HG03432 (cell line): ENCODE measurements at regions not wholly inside any gene's neighbourhood (a gene's known extent, or its start where the extent isn't known, plus 50 kb on each side); places are given as distances from the start of the nearest gene placed in this dataset.
A peak's percentile ranks its signal among the peaks of the same experiment; 100 is the strongest.

Experiments
- ATAC-seq: cut with Tn5 transposase; IDR thresholded peaks from one replicate; pipeline ENCODE4 v1.9.1; 2021; ENCODE audit warnings: mild to moderate bottlenecking, moderate library complexity; ENCODE audit not compliant: unreplicated experiment

DNA sequence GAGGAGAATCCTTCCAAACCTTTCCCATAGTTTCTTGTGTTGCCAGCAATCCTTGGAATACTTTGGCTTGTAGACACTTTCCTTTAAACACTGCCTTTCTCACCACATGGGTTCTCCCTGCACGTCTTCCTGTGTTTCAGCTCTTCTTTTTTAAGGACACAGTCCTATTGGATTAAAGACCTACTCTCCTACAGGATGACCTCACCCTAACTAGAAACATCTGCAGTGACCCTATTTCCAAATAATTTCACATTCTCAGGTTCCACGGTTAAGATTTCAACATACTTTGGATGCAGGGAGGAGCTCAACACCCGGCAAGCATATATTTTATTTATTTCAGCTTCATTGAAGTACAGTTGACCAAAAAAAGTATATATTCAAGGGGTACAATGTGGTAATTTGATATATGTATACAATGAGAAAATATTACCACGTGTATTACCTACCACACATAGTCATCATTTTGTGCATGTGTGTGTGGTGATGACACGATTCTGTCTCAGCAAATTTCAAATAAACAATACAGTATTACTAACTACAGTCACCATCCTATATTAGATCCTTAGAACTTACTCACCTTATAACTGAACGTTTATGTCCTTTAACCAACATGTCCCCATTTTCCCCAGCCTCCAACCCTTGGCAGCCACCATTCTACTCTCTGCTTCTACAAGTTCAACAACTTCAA lies 745.0 kb downstream of the CBLN2 start:
- ATAC-seq: no peak

DNA sequence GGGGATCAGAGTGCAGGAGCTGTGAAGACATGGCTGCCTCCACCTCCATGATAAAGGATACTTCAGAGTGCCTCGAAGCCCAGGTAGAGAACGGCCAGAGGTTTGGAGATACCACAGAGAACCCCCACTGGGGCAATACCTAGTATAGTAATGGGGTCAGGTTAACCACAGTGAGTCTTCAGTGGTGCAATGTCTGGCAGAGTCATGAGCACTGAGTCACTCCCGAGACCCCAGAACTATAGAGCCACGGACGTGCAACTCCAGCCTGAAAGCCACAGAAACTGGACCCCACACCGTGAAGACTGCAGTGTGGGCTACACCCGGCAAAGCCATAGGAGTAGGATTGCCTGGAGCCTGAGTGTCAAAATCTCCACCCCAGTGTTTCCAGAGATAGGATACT lies 746.6 kb downstream of the CBLN2 start:
- ATAC-seq: no peak

DNA sequence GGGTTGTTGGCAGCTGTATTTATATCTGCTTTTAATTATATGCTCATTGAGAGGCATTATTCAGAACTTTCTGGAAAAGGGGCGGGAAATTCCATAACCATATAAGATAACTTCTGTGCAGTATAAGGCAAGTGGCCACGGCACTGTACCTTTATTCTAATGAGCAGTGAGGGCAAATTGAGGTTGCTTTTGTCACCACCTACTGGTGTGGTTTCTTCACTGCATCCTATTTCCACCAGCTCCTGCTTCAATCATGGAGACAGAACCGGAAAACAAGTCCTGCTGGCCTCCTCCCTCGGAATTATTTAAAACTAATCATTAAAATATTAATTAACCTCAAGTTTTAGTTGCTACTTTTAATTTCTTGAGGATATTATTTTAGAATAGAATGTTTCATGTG lies 759.4 kb downstream of the CBLN2 start:
- no peak for ATAC-seq

DNA sequence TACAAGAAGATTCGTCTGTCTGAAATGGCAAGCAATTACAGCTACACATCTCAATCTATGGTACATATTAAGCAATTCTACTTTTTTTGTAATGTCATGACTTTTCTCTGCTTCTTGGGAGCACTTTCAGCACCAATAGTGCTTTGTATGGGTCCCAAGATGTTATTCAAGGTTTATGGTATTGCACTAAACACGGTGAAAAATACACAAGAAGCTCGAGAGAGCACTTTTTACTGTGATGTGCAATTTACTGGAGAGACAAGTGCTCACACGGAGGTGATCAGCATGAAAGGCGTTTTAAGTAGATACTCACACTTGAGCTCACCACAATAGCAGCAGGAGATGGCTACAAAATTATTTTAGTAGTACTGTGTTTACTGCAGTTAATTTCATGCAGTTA lies 783.6 kb downstream of the CBLN2 start:
- ATAC-seq: no peak

DNA sequence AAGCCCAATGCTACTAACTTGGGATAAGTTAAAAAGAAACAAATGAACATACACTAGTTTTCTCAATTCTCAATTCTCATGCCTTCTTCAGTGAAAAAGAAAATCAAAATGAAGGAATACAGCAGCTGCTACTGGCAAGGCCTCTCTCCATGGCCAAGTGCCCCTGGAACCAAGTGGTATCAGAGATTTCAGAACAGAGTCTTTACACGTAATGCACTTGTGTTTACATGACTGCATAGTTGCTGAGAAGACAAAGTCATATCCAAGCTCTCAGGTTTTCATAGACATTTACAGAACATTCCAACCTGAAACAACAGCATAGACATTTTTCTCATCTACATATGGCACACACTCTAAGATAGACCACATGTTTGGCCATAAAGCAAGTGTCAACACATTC lies 789.9 kb downstream of the CBLN2 start:
- no peak for ATAC-seq

DNA sequence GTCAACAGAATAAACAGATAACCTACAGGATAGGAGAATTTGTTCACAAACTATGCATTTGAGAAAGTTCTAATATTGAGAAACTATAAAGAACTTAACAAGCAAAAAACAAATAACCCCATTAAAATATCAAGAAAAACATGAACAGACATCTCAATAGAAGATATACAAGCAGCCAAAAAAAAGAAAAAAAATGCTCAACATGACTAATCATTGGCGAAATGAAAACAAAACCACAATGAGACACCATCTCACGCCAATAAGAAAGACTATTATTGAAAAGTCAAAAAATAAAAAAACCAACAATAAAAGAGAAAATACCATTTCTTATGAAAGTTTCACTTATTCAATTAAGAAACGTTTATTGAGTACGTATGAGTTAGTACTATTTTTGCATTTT lies 800.5 kb downstream of the CBLN2 start:
- no peak for ATAC-seq

DNA sequence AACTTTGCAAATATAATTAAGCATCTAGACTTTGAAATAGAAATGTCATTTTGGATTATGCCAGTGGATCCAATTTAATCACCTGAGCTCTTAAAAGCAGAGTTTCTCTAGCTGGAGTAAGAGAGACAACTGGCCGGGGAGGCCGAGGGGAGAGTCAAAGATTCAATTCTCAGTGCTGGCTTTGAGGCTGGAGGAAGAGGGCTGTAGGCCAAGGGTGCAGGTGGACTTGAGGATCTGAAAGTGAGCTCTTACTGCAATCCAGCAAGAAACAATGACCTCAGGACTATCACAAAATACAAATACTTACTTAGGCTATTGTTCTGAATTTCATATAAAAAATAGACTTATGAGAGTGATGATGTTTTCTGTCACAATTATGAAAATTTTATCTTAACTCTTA lies 814.5 kb downstream of the CBLN2 start:
- ATAC-seq: no peak

DNA sequence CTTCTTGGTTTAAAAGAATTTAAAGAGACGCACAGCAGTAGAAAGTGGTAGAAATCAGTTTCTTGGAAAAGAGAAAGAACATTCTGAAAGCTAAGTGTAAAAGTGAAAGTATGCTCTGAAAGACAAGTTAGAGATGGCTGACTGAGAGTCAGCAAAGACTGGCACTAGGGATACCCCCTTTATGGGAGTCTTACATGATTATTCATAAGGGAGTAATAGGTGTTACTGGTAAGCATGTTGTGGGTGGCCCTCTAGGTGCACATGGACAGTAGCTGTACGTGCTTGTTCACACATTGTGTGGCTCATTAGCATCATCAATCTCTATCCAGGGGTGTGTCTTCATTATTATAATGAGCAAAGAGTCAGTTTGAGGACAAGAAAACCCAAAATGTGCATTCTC lies 816.2 kb downstream of the CBLN2 start:
- no peak for ATAC-seq

DNA sequence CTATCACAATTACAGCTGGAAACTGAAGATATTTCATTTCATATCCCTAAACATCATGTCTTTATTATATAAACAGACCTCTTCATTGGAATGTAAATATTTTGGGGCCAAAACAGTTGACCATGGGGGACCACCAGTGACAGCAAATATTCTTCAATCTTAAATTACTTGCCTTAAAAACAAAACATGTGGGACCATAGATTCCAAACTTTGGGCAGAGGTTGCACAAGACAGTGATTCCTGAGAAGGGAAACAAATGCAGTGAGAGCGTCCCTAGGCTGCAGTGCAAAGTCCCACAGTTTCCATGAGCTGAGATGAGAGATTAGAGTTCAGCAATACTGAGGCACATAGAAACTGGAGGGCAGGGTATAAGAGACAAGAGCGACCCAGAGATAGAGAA lies 818.9 kb downstream of the CBLN2 start:
- ATAC-seq: no peak

DNA sequence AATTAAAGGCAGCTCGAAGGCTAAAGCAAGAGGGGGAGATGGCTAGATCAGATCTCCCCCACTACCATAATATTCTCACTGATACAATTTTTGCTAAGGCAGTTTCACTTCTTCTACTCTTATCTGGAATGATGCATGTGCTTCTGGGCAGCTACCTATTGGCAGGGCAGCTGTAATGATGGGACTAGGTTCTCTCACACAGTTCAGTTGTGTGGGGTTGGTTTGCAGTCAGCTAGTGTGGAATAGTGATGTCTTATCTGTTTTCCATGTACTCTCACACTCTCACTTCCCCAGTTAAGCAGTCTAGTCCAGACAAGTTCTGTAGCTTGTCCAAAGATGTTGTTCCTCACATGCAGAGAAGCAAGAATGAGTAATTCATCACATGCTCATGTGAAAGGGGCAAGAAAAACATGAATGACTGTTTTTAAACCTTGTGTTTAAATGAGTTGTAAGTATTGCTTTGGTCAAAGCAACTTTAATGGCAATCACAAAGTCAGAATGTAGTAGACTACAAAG lies 836.1 kb downstream of the CBLN2 start:
- ATAC-seq: peak; percentile 42

DNA sequence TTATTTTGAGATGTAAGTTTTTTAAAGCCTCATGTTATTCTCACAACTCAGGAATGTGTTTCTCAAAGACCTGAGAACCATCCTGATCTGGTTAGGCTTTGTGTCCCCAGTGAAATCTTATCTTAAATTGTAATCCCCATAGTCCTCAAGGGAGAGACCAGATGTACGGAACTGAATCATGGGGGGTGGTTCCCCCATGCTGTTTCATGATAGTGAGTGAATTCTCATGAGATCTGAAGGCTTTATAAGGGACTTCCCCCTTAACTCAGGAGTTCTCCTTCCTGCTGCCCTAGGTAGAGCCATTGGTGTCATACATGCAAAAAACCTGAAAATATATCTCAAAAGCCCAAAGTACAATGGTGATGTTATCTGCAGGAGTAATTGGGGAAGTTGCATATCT lies 836.7 kb downstream of the CBLN2 start:
- ATAC-seq: peak; percentile 71

DNA sequence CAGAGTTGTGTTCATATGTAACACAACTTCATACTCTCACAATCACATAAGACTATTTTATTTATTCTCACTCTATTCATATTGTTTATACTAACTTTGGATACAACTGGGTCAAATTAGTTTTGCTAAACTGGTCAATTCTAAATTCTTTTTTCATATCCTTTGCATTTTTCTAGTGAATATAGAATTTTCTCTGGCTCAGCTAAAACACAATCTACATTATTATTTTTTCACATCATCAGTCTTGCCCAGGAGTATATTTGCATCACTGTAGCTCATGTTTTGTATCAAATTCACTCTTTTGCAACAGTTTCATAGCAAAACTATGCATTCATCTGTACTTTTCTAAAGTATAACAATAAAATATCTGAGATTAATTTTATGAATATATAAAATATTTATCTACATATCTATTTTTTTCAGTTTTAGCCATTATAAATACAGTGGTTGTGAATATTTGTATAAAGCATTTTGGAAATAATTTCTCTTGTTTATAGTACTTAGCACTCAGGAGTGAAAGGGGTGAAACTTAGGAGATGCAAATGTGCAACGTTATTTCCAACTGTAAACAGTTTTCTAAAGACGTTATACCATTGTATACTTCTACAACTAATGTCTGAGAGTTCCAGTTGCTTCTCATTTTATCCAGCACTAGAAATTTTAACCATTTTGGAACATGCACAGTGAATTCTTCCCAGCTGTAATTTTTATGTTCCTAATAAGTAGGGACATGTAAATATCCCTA lies 854.6 kb downstream of the CBLN2 start:
- ATAC-seq: no peak

DNA sequence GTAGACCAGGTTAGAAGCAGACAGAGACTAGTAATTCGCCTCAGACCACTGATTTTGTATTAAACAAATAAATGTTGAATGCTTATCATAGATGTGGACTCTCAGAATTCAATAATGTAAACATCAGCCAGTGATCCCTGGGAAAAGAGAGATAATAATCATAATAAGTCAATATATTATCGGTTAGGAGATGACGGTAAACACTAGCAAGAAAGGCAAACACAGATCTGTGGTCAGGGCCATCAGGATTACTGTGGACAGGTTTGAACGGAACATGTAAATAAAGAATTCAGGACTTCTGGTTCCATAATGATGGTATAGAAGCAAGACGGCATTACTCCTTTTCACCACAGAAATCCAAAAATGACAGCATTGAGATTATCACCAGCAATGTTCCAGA lies 861.6 kb downstream of the CBLN2 start:
- no peak for ATAC-seq

DNA sequence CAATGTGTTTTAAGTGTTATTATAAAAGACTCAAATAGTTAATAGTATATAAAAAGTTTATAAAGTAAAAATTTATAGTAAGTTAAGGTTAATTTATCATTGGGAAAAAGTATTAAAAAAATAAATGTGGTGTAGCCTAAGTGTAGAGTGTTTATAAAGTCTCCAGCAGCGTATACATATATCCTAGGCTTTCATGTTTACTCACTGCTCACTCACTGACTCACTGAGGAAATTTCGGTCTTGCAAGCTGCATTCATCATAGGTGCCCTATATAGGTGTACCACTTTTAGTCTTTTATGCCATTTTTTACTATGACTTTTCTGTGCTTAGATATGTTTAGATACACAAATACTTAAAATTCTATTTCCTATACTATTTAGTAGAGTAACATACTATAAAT lies 866.0 kb downstream of the CBLN2 start:
- ATAC-seq: no peak

DNA sequence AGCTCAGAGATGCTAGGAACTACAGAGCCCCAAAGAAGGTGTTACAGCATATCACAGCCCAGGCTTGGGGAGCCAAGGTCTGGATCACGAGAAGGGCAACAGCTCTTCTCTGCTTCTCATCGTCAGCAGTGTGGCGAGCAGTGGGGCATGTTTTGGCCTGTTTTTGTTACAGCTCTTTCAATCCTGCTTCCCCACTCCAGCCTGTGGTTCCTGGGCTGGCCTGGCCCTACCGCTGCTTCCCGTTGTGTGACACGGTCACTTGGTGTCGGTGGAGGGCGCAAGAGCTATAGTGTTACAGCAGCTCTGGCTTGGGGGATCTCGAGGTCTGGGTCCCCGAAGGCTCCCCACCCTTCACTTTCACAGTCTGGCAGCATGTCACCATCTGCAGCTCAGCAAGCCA lies 870.2 kb downstream of the CBLN2 start:
- no peak for ATAC-seq

DNA sequence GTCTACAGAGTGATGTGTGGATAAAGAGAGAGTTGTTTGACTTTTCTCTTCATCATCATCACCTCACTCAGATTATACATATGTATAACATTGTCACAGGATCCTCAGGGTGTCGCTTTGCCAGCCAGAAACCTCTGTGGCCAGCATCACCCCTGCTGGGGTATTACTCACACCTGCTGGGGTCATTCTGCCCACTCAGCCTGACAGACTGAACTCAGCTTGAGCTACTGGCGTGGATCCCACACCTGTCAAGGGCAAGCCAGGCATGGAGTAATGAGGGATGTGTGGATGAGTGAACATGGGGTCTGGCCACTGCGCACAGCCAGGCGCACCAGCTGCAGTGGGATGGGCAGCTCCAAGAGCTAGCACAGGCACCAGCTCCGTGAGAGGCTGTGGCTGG lies 870.6 kb downstream of the CBLN2 start:
- no peak for ATAC-seq

DNA sequence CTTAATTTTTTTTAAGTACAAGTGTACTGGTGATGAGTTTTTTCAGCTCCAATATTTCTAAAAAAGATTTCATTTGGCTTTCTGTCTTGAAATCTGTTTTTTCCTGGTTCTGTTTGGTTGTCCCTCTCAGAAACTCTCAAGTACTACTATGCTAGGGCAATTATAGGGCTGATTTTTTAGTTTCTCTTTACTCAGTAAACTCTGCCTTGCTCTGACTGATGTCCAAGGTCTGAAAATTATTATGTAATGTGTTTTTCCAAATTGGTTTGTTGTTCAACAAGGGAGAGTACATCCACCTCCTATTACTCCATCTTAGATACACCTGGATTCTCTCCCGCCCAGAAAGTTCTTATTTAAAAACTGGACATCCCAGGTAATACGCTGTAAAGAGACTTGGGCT lies 877.7 kb downstream of the CBLN2 start:
- ATAC-seq: no peak

DNA sequence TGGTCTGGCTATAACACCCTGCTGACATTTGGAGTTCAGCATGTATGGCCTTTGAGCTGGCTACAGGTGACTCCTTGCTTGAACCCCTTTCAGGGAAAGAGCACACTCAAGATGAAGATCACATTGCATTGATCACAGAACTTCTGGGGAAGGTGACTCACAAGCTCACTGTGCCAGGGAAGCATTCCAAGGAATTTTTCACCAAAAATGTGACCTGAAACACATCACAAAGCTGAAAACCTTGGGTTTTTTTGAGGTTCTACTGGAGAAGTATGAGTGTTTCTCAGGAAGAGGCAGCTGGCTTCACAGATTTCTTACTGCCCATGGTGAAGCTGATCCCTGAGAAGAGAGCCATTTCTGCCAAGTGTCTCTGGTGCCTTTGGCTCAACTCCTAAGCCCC lies 879.0 kb downstream of the CBLN2 start:
- ATAC-seq: no peak

DNA sequence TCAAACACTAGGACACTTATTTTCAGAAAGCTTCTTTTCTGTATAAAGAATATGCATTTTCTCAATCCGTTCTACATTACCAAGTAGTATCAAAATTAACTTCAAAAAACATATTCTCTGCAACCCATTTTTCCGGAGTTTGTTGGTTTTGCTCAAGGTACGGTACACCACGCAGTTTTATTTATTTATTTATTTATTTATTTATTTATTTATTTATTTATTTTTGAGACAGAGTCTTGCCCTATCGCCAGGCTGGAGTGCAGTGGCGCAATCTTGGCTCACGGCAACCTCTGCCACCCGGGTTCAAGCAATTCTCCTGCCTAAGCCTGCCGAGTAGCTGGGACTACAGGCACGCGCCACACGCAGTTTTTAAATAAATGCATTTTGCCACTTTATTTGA lies 900.3 kb downstream of the CBLN2 start:
- no peak for ATAC-seq

DNA sequence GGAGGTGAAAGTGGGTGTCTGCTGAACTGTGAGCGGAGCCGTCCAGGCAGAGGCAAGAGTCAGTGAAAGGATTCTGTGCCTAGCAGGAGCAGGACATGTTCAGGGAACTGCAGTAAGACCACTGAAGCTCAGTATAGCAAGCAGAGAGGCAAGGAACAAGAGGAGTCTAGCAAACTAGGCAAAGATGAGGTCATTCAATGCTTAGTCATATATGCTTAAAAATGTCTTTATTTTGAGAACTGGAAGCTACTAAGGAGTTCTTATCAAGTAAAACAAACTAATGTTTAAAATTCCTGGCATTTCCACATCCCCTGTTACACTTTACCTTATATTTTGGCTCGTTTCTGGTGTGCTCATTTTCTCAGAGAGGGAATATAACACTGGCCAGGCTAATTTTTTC lies 913.4 kb downstream of the CBLN2 start:
- no peak for ATAC-seq

DNA sequence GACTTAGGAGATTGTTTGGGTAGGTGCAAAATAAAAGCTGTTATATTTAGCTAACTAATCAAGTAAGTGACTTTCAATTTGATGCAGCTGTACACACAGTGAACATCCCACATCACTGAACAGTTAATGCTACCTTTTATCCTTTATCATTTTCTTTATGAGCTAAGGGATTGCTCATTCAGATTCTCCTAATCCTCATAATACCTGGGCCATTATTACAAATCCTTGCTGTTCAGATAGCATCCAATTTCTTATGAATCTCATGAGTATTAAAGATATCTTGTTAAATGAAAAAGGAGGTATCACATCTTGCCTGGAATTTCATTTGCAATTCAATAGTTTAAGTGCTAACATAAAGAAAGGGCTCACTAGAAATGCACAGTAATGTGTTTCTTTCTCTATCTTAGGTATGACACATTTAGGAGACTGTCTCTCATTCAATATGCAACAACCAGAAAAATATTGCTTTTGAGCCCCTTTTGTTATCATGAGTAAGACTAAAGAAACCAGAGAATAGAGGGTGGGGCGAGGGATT lies 918.5 kb downstream of the CBLN2 start:
- no peak for ATAC-seq

DNA sequence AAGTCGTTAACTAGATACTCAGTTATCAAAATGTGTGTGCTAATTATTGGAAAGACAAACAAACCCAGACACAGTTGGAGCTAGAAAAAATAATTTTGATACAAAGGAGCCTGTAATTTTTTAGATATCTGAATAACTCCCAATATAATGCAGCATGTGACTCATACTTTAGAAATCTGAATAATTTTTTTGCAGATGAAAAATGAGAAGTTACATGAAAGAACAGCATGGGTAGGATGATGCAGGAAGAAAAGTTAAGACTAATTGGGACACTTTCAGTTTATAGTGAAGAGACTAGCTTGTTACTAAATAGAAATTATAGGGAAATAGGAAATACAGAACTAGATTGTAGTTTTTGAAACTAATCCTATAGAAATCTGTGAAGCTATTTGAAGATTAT lies 945.8 kb downstream of the CBLN2 start:
- ATAC-seq: no peak
